ENCODE measurements at regions not wholly inside any gene's neighbourhood (a gene's known extent, or its start where the extent isn't known, plus 50 kb on each side); places are given as distances from the start of the nearest gene placed in this dataset.

DNA sequence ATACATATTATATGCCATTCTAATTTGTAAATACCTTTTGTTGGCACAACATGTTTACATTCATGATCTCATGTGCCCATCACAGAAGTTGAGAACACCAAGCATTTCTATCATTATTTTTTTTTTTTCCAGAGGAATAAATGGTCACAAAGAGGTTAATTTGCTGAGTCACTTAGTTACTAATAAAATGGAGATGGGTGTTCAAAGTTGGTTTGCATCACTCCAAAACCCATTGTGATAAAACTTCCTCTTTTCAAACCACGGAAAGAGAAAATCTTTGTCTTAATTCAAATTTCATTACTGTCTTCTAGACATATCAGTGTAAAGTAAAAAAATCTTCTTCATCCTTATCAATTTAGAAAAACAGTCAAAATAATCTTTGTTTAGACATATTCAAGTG lies 636.8 kb upstream of the CCDC179 start:
- no peak for DNase-seq (ENCODE audit: low spot score, unreplicated experiment)
- H3K4me3 Mint-ChIP-seq (ENCODE audit: low read depth), result no peak overlapping the region
- no peaks in the 10 kb centered on the region for H3K9me3 Mint-ChIP-seq (ENCODE audit: low read depth)
- H3K27me3 Mint-ChIP-seq, result no peaks in the 10 kb centered on the region
- TF ChIP-seq, protein P1, sequence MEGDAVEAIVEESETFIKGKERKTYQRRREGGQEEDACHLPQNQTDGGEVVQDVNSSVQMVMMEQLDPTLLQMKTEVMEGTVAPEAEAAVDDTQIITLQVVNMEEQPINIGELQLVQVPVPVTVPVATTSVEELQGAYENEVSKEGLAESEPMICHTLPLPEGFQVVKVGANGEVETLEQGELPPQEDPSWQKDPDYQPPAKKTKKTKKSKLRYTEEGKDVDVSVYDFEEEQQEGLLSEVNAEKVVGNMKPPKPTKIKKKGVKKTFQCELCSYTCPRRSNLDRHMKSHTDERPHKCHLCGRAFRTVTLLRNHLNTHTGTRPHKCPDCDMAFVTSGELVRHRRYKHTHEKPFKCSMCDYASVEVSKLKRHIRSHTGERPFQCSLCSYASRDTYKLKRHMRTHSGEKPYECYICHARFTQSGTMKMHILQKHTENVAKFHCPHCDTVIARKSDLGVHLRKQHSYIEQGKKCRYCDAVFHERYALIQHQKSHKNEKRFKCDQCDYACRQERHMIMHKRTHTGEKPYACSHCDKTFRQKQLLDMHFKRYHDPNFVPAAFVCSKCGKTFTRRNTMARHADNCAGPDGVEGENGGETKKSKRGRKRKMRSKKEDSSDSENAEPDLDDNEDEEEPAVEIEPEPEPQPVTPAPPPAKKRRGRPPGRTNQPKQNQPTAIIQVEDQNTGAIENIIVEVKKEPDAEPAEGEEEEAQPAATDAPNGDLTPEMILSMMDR (IDR thresholded peaks at IDR 0.05; ENCODE audit: unreplicated experiment), result no peak
- H3K27ac Mint-ChIP-seq, result no peak overlapping the region
- no peaks in the 10 kb centered on the region for H3K4me1 Mint-ChIP-seq (ENCODE audit: low read depth)
- H3K36me3 Mint-ChIP-seq (ENCODE audit: insufficient read depth), result no peaks in the 10 kb centered on the region

DNA sequence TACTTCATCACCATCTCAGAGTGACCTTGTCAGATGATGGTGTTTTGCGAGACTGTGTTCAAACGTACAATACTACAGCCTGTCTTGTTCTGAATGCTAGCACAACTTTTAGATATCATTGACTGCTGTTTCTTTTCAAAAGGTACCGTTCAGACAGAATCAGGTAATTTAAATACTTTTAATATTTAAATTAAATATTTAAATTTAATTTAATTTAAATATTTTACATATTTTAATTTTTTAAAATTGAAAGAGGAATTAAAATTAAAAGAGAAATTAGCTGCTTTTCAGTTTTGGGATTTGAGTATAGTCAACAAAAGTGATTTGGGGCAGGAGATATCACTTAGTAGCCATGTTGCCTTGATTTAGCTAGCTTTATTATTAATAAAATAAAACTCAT lies 642.1 kb upstream of the CCDC179 start:
- Mint-ChIP-seq H3K9me3 (ENCODE audit: low read depth) (no peaks in the 10 kb centered on the region), H3K4me1 (ENCODE audit: low read depth) (no peaks in the 10 kb centered on the region), H3K36me3 (ENCODE audit: insufficient read depth) (no peaks in the 10 kb centered on the region), H3K27me3 (no peaks in the 10 kb centered on the region), H3K4me3 (ENCODE audit: low read depth) (no peak overlapping the region), H3K27ac (no peak overlapping the region)
- TF ChIP-seq, protein P1 (IDR thresholded peaks at IDR 0.05; ENCODE audit: unreplicated experiment), result no peak
- no peak for DNase-seq (ENCODE audit: low spot score, unreplicated experiment)

DNA sequence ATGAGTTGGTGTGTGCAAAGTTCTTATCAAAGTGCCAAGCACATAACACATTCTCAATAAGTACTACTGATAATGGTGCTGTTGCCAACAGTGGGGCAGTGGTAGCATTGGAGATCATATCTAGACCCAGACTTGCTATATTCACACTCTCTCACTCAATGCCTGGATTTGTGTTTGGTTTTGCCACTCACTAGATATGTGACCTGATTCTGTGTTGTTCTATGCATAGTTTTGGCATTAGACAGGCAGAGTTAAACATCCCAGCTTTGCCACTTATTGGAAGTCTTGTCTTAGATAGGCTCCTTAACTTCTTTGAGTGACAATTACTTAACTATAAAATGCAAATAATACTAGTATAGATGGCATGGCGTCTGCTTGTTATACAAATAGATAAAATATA lies 642.6 kb upstream of the CCDC179 start:
- H3K27me3 Mint-ChIP-seq, result no peaks in the 10 kb centered on the region
- no peak overlapping the region for H3K4me3 Mint-ChIP-seq (ENCODE audit: low read depth)
- H3K27ac Mint-ChIP-seq, result no peak overlapping the region
- no peaks in the 10 kb centered on the region for H3K36me3 Mint-ChIP-seq (ENCODE audit: insufficient read depth)
- H3K9me3 Mint-ChIP-seq (ENCODE audit: low read depth), result no peaks in the 10 kb centered on the region
- no peak for DNase-seq (ENCODE audit: low spot score, unreplicated experiment)
- TF ChIP-seq, protein P1 (IDR thresholded peaks at IDR 0.05; ENCODE audit: unreplicated experiment), result no peak
- no peaks in the 10 kb centered on the region for H3K4me1 Mint-ChIP-seq (ENCODE audit: low read depth)

DNA sequence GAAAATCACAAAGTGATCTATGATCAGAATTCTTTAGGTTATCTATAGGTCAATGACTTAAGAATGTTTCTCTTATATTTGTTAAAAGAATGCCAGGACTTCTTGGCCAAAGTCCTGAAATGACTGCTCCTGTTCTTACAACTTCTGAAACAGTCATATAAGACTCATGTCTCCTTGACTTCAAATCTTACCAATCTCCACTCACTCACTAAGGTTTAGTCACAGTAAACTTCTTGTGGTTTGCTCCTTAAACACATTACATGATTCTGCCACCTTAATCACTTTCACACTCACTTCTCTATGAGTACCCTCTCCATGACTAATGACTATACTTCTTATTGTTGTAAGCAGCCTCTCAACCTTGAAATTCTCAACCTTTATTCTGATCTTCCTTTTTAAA lies 648.7 kb upstream of the CCDC179 start:
- Mint-ChIP-seq H3K27ac (no peak overlapping the region), H3K9me3 (ENCODE audit: low read depth) (no peaks in the 10 kb centered on the region)

DNA sequence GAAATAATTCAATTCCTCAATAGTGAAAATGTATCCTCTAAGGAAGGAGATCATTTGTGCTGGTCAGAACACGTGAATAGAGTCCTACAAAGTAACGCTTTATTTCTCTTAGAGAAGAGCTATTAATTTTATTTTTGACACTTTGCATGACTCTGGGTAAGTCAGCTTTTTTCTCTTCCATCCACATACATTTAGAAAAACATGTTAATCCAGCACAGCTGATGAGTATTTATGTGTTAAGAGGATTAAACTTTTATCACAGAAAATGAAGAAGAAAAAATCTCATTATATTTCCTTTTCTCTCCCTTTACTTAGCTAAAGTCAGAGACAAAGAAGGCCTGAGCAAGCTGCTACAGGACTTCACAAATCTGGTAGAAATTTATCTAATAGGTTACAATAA lies 649.5 kb upstream of the CCDC179 start:
- Mint-ChIP-seq H3K4me1 (ENCODE audit: low read depth) (peaks cover 8% of the 10 kb centered on the region), H3K36me3 (ENCODE audit: insufficient read depth) (no peaks in the 10 kb centered on the region)

More for the DNA sequence above, 648.7 kb upstream of the CCDC179 start:
- TF ChIP-seq, protein P1 (IDR thresholded peaks at IDR 0.05; ENCODE audit: unreplicated experiment), result no peak
- Mint-ChIP-seq H3K4me1 (ENCODE audit: low read depth) (peaks cover 5% of the 10 kb centered on the region), H3K36me3 (ENCODE audit: insufficient read depth) (no peaks in the 10 kb centered on the region), H3K27me3 (no peaks in the 10 kb centered on the region), H3K4me3 (ENCODE audit: low read depth) (no peak overlapping the region)
- no peak for DNase-seq (ENCODE audit: low spot score, unreplicated experiment)

More for the DNA sequence above, 649.5 kb upstream of the CCDC179 start:
- TF ChIP-seq, protein P1 (IDR thresholded peaks at IDR 0.05; ENCODE audit: unreplicated experiment), result no peak
- no peaks in the 10 kb centered on the region for H3K9me3 Mint-ChIP-seq (ENCODE audit: low read depth)
- DNase-seq (ENCODE audit: low spot score, unreplicated experiment), result no peak
- H3K4me3 Mint-ChIP-seq (ENCODE audit: low read depth), result no peak overlapping the region
- H3K27me3 Mint-ChIP-seq, result no peaks in the 10 kb centered on the region
- no peak overlapping the region for H3K27ac Mint-ChIP-seq

Data from progenitor cell of endocrine pancreas (in vitro differentiated cells).